ENCODE measurements at regions not wholly inside any gene's neighbourhood (a gene's known extent, or its start where the extent isn't known, plus 50 kb on each side); places are given as distances from the start of the nearest gene placed in this dataset.
"Not testable (repeated sequence)": the region's sequence is repeated elsewhere in the genome, so short reads cannot be mapped to it uniquely, and the experiment has no call there.

DNA sequence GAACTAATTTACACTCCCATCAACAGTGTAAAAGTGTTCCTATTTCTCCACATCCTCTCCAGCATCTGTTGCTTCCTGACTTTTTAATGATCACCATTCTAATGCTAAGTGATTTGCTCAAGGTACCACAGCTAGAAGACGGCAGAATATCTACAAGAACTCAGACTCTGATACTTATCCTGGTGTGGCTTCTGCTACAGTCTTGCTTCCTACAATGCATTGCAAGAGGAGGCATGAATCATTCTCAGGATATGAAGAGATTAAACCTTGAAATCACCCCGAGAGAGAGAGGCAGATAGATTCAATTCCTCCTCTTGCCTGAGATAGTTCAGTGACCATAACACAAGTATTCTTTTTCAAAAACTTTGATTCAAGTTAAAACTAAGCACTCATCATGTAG lies 306.4 kb downstream of the TBC1D4 start:
- no peak for DNase-seq

DNA sequence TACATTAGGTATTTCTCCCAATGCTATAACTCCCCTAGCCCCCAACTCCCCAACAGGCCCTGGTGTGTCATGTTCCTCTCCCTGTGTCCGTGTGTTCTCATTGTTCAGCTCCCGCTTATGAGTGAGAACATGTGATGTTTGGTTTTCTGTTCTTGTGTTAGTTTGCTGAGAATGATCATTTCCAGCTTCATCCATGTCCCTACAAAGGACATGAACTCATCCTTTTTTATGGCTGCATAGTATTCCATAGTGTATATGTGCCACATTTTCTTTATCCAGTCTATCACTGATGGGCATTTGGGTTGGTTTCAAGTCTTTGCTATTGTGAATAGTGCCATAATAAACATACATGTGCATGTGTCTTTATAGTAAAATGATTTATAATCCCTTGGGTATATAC lies 306.9 kb downstream of the TBC1D4 start:
- DNase-seq, result not testable (repeated sequence)

DNA sequence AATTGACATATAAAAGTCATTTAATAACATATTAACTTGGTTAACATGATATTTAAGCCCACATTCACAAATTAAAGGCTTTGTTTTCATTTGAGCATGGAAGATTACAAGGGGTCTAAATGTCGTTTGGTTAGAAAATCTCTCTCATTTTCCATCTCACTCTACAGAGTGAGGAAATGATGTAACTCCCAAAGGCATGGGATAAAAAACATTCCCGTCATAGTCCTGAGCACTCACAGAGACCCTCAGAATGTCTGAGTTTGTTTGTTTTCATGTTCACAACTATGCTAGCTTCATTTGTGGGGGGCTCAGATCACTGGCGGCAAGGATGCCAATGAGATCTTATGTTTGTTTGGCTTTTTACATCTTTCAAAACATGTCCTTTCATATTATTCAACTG lies 307.5 kb downstream of the TBC1D4 start:
- no peak for DNase-seq

GRCh38 chr13:75173457-75174356 lies 308.3 kb downstream of the TBC1D4 start:
- DNase-seq, result no peak

- no peak for DNase-seq
Observed at GRCh38 chr13:75170311-75170710, 311.7 kb downstream of the TBC1D4 start.

DNA sequence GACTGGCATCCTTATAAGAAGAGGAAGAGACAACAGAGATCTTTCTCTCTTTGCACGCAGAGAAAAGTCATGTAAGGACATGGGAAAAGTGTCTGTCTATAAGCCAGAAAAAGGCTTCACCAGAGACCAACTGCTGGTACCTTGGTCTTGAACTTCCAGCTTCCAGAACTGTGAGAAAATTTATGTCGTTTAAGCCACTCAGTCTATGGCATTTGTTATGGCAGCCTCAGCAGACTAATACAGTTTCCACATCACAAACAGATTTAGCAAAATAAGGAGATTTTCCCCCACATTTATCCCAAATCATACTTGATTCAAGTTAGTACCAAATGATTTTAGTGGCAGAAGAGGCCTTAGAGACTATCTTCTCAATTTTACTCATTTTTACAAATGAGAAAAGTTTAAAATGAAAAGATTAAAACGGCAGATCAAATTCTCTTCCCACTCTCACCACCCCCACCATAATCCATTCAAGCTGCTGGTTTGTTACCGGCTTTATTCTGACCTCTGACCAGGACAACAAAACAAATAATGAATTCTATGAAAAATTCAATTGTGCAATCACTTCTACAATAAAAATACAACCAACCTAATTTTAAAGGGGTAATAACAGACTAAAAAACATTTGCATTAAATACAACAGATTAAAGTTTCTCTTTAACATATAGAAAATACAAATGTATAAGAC lies 316.3 kb downstream of the TBC1D4 start:
- DNase-seq, result no peak

DNA sequence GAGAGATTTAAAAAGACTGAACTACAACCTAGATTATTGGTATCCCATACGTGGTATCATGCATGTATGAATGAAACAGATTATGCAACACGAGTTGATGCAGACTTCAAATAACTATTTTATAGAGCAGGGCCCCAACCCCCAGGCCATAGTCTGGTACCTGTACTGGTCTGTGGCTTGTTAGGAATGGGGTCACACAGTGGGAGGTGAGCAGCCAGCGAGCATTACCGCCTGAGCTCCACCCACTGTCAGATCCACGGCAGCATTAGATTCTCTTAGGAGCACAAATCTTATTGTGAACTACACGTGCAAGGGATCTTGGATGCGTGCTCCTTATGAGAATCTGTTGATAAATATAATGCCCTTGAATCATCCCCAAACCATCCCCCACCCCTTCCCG lies 320.2 kb downstream of the TBC1D4 start:
- DNase-seq, result no peak

DNA sequence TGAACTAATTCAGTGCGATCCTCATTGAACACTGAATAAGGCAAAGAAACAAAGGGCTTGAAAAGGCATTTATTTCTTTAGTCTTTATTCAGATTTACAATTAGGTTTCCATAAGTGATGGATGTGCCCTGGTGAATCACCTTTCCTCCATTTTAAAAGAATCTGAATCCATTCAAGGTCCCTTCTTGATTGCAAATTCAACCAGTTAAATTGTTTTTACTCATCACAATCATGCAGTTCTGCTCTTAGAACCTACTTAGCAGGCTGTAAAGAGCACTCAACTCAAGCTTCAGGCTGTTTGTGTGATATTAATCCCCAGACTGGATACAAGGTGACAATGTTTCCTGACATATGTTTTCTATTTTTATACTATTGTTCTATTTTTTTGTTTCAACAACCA lies 321.0 kb downstream of the TBC1D4 start:
- DNase-seq, result no peak

- no peak for DNase-seq
Observed at GRCh38 chr13:75154331-75154730, 327.6 kb downstream of the TBC1D4 start.

DNA sequence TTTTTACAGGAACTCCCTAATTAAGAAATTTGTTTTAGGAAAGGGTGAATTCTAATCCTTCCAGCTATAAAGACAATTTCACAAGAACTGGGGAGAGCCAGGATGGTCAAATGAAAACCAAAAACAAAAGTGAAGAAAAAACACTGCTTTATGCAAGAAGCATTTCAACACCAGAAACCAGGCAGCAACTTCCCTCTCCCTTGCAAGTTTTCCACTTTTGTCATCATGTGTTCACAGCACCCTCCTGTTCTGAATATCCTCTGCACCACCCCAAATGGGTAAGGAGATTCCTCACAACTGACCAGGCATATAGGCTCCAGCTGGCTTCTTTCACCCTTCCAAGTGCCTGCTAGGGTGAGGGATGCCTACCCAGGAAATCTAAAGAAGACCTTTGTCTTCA lies 328.1 kb downstream of the TBC1D4 start:
- no peak for DNase-seq

DNA sequence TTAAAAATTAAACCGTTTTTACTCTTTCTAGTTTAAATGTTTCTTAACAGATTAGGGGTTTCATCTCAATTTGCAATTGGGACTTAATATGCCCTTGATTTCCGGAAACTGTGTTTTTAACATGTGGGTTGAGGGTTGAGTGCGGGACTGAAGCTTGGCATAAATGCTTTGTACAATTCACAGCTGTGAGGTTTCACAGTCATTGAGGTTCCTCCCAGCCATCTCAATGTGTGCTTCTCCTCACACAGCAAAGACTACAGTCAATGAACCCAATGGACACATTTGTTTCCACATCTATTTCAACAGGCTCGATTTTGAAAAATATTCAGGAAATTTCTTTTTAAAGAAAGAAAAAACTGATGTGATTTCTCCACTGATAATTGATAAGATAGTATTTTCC lies 328.6 kb downstream of the TBC1D4 start:
- no peak for DNase-seq

DNA sequence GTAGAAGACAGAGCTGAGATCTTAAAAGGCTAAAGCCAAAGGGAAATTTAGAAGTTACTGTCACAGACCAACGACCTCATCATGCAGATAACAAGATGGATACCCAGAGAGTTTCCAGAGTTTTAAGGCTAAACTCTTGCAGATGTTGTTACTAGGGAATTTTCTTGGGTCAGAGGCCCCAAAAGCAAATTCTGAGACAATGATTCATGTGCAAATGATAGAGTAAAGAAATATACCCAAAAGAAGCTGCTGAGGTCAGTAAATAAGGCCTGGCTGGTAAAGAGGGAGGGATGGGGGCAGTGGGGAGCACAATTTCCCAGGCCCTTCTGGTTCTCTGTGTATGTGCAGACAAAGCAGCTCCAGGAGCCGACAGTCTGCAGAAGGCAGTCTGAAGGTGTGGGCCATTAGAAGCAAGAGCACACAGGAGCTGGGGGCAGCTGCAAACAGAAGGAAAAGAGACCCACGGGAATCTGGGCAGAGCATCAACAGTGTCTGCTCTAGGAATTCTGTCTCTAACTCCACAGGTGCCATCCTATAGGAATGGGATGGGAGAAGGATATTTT lies 330.8 kb downstream of the TBC1D4 start:
- no peak for DNase-seq

- DNase-seq, result no peak
Observed at GRCh38 chr13:75149776-75150175, 332.2 kb downstream of the TBC1D4 start.

GRCh38 chr13:75147946-75148345 lies 334.0 kb downstream of the TBC1D4 start:
- DNase-seq, result no peak

DNA sequence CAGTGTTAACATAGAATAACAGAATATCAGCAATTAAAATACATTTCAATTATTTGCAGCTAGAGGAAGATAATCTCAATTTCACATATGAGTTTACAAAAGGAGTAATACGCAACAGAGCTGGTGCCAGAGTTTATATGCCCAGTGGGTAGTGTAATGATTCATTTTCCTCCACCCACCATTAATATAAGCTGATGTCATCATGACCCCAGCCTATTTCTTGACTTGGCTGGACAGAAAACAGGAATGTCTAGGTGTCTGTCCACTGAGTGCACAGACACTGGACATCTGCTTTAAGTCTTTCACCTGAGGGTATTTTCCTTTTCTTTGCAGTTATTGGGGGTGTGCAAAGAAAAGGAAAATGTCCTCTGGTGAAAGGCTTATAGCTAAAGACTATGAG lies 335.5 kb downstream of the TBC1D4 start:
- DNase-seq, result no peak

DNA sequence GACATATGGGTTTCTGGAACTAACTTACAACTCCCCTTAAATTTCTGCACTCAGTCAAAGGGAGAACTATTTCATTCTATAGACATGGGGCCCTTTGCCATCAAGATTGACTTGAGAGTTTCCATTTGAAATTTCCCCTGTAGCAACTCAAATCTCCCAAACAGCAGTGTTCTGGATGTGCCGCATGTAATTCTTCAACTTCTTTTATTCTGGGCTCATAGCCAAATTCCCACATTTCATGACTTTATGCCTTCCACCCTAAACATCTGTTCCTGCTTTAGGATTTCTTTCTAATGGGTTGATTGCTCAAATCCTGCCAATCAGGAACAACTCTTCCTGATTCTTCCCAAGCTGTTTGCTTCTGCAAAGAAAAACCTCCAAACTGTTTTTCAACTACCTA lies 336.0 kb downstream of the TBC1D4 start:
- no peak for DNase-seq

DNA sequence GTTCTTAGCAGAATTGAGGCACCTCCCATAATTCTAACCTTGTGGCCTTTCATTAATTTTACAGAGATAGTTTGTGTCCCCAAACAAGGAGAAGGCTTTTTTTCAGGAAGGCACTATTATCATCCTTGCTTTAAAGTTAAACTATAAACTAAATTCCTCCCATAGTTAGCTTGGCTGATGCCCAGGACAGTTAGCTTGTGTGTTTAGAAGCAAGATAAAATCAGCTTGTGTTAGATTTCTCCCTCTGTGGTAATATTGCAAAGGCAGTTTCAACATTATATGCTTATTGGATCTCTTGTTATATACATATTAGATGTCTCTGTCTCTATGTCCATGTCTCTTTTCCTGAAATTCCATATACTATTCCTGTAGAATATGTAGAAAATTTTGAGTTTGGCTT lies 342.7 kb downstream of the TBC1D4 start:
- no peak for DNase-seq

GRCh38 chr13:75137911-75138571 lies 343.9 kb downstream of the TBC1D4 start:
- DNase-seq, result no peak

GRCh38 chr13:75136151-75136550 lies 345.8 kb downstream of the TBC1D4 start:
- DNase-seq, result no peak

DNA sequence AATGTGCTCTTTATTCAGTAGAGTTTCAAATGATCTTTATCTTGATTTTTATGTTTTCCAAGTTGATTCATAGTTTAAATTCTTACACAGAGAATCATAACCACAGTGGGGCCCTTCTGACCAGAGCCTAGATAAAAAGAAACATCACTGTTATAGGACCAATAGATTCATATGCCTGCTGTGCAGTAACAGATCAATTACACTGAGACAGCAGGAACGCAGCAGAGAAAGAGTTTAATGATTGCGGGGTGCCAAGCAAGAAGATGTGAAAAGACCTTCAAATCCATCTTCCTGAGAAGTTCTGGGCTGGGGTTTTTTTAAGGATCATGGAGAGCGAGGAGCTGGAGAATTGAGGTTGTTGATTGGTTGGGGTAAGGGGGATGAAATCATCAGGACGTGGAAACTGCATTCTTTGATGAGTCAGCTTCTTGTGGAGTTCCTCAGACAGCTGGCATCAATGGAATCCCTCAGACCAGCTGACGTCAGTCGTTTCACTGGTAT lies 346.6 kb downstream of the TBC1D4 start:
- no peak for DNase-seq

DNA sequence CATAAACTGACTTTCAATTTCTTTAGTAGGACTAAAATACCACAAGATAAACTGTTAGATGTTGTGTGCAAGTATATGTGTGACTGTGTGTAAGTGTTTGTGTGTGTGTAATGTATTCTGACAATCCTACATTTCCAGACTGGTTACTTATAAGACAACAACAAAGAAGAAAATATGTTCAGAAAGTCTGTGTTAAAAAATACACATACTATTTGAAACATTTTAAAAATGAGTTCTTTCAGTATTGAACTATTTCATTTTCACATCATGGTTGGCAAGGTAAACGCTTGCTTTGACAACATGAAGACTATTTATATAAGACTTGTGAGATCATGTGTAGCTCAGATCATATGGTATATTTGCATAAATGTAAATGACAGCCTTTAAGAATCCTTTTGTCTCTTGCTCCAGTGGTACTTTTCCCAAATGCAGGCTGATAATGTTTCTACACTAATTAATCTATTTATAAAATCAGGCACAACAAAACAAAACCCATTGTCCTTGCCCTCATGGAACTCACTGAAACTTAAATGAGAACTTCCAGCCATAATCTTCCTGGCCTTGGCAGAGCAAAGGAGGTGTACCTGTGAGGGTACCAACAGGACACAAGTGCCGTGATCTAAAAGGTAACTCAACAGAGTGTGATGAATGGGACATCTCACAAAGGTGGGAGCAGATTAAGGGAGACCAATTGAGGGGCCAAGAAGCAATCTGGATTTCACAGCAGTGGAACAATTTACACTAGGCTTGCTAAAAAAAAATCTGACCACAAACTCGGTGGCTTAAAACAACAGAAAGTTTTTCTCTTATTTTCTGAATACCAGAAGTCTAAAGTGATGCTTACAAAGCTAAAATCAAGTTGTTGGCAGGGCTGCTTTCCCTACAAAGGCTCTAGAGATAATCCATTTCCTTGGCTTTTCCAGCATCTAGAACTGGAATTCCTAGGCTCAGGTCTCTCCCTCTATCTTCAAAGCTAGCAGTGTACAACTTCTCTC lies 349.0 kb downstream of the TBC1D4 start:
- no peak for DNase-seq

DNA sequence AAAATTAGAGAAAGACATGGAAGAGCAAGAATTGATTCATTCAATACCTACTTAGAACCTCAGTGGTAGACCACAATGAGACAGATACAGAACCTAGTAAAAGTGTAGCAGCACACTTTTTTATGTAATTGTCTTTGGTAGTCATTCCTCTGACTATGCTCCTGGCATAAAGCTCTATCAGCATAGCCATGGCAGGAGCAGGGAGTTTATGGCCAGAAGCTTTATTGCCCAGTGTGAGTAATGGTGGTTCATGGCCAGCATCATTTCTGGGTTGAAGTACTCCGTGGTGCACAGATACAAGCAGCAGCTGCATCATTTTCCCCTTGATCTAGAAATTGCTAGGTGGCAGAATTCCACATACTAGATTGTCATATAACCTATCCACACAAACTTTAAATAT lies 352.6 kb downstream of the TBC1D4 start:
- no peak for DNase-seq
